ENCODE measurements at regions not wholly inside any gene's neighbourhood (a gene's known extent, or its start where the extent isn't known, plus 50 kb on each side); places are given as distances from the start of the nearest gene placed in this dataset.

DNA sequence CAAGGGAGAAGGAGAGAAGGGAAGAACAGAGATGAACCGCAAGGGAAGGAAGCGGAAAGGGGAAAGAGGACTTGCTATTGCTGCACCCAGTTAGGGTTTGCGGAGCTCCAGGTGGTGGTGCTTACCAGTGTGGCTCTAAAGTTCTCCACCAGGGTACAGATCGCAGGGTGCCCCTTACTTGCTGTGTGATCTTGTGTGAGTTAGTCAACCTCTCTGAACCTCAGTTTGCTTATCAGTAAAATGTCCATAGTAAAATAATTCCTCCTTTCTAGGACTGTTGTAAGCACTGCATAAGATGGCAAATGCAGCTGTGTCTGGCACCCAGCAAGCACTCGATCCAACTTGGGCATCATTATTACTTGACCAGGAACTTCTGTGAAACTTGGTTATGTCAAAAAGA is 230.7 kb upstream of the CDH5 start:
- H3K4me2 ChIP-seq = no peak overlapping the region
- TF ChIP-seq, protein P1, sequence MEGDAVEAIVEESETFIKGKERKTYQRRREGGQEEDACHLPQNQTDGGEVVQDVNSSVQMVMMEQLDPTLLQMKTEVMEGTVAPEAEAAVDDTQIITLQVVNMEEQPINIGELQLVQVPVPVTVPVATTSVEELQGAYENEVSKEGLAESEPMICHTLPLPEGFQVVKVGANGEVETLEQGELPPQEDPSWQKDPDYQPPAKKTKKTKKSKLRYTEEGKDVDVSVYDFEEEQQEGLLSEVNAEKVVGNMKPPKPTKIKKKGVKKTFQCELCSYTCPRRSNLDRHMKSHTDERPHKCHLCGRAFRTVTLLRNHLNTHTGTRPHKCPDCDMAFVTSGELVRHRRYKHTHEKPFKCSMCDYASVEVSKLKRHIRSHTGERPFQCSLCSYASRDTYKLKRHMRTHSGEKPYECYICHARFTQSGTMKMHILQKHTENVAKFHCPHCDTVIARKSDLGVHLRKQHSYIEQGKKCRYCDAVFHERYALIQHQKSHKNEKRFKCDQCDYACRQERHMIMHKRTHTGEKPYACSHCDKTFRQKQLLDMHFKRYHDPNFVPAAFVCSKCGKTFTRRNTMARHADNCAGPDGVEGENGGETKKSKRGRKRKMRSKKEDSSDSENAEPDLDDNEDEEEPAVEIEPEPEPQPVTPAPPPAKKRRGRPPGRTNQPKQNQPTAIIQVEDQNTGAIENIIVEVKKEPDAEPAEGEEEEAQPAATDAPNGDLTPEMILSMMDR (conservative IDR thresholded peaks at IDR 0.05; ENCODE audit: low read depth, low read length) = no peak

DNA sequence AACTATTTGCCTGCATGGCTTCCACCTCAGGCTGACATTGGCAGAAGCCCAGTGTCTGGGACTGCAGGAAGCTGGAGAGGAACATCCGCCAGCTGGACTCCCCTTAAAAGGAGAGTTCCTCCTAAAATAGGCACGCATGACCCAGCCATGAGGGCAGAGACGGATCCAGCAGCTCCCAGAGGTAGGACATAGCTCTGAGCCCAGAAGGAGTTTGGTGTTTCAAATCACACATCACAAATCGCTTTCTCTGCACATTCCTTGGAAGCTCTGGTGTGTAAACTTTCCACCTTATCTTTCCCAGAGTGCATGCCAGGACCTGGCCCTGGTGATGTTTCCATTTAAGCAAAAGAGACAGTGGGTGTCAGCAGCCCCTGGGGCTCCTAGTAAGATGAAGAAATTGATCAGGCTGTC is 231.1 kb upstream of the CDH5 start:
- Histone ChIP-seq H3K79me2 (ENCODE audit: insufficient read depth, low read depth) (no peaks in the 10 kb centered on the region), H3K4me2 (no peak overlapping the region), H4K20me1 (ENCODE audit: insufficient read depth) (no peaks in the 10 kb centered on the region), H3K36me3 (ENCODE audit: insufficient read depth) (no peaks in the 10 kb centered on the region), H3K27ac (no peak overlapping the region), H3K4me1 (ENCODE audit: low read depth, poor library complexity, severe bottlenecking) (no peaks in the 10 kb centered on the region), H3K27me3 (ENCODE audit: insufficient read depth, low read depth) (no peaks in the 10 kb centered on the region), H2AFZ (ENCODE audit: low read depth) (no peak overlapping the region), H3K9ac (no peak overlapping the region), H3K4me3 (IDR thresholded peaks at IDR 0.05; ENCODE audit: insufficient read depth, low read depth, low read length) (no peak overlapping the region)
- TF ChIP-seq, protein P1 (conservative IDR thresholded peaks at IDR 0.05; ENCODE audit: low read depth, low read length) = no peak

More for the DNA sequence above, 230.7 kb upstream of the CDH5 start:
- Histone ChIP-seq H3K27ac (no peak overlapping the region), H3K4me1 (ENCODE audit: low read depth, poor library complexity, severe bottlenecking) (no peaks in the 10 kb centered on the region), H4K20me1 (ENCODE audit: insufficient read depth) (no peaks in the 10 kb centered on the region), H3K79me2 (ENCODE audit: insufficient read depth, low read depth) (no peaks in the 10 kb centered on the region), H3K4me3 (IDR thresholded peaks at IDR 0.05; ENCODE audit: insufficient read depth, low read depth, low read length) (no peak overlapping the region), H2AFZ (ENCODE audit: low read depth) (no peak overlapping the region), H3K36me3 (ENCODE audit: insufficient read depth) (no peaks in the 10 kb centered on the region), H3K9ac (no peak overlapping the region), H3K27me3 (ENCODE audit: insufficient read depth, low read depth) (no peaks in the 10 kb centered on the region)

DNA sequence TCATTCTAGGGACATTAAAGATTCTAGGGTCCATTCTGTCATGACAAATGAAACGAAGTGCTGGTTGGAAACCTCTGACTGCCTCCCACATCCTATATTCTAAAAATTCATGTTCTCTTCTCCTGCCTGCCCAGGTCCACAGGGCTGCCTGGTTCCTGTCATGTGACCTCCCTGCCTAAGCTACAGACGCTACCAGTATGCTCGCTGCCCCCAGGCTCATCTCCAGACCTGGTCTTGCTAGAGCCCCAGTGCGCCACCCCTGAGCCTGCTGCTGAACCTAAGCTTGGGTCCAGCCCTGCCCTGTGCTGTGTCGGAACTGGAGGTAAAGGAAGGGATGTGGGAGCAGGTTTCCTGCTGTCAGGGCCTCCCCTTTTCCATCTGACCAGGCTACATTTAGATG is 231.6 kb upstream of the CDH5 start:
- H2AFZ ChIP-seq (ENCODE audit: low read depth) = no peak overlapping the region
- no peaks in the 10 kb centered on the region for H3K4me1 ChIP-seq (ENCODE audit: low read depth, poor library complexity, severe bottlenecking)
- H3K4me3 ChIP-seq (IDR thresholded peaks at IDR 0.05; ENCODE audit: insufficient read depth, low read depth, low read length) = no peak overlapping the region
- no peaks in the 10 kb centered on the region for H4K20me1 ChIP-seq (ENCODE audit: insufficient read depth)
- no peaks in the 10 kb centered on the region for H3K79me2 ChIP-seq (ENCODE audit: insufficient read depth, low read depth)
- H3K27me3 ChIP-seq (ENCODE audit: insufficient read depth, low read depth) = no peaks in the 10 kb centered on the region
- no peak overlapping the region for H3K9ac ChIP-seq
- no peak overlapping the region for H3K4me2 ChIP-seq
- TF ChIP-seq, protein P1 (conservative IDR thresholded peaks at IDR 0.05; ENCODE audit: low read depth, low read length) = no peak
- no peak overlapping the region for H3K27ac ChIP-seq
- H3K36me3 ChIP-seq (ENCODE audit: insufficient read depth) = no peaks in the 10 kb centered on the region

DNA sequence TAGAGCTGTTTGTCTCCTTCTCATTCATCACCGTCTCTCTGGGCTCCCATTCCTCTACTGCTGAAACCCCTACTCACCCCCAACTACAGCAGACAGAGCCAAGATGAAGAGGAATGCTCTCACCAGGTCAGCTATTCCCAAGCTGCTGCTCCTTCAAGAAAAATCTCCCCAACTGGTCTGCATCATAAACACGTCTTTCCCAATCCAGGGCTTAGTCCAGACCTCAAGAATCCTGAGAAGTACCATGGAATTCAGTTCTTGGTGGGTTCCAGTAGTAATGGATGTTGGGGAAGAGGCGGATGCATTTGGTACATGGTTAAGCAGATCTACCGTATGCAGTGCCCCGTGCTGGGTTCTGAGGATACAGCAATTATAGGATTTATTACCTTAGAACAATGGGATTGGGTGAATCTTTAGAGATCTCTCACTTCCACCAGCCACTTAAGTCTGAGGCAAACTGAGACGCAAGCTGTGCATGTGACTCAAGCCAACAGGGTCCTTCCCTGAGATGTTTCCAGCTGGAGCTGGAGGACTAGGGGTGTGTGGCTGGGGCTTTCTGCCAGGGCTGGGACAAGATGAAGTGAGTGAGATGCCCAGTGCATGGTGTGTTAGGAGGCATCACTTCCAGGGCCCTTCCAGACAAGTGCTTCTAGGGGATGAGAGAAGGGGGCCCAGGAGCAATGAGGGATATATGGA is 232.7 kb upstream of the CDH5 start:
- no peak overlapping the region for H3K4me3 ChIP-seq (IDR thresholded peaks at IDR 0.05; ENCODE audit: insufficient read depth, low read depth, low read length)
- no peaks in the 10 kb centered on the region for H4K20me1 ChIP-seq (ENCODE audit: insufficient read depth)
- no peaks in the 10 kb centered on the region for H3K79me2 ChIP-seq (ENCODE audit: insufficient read depth, low read depth)
- H3K36me3 ChIP-seq (ENCODE audit: insufficient read depth) = no peaks in the 10 kb centered on the region
- no peak overlapping the region for H3K4me2 ChIP-seq
- TF ChIP-seq, protein P1 (conservative IDR thresholded peaks at IDR 0.05; ENCODE audit: low read depth, low read length) = no peak
- no peak overlapping the region for H2AFZ ChIP-seq (ENCODE audit: low read depth)
- H3K27ac ChIP-seq = no peak overlapping the region
- no peaks in the 10 kb centered on the region for H3K4me1 ChIP-seq (ENCODE audit: low read depth, poor library complexity, severe bottlenecking)
- H3K27me3 ChIP-seq (ENCODE audit: insufficient read depth, low read depth) = no peaks in the 10 kb centered on the region
- H3K9ac ChIP-seq = no peak overlapping the region
